A549 (cell line): ENCODE measurements at regions not wholly inside any gene's neighbourhood (a gene's known extent, or its start where the extent isn't known, plus 50 kb on each side); places are given as distances from the start of the nearest gene placed in this dataset.

Experiments
- ATAC-seq, 2 experiments: fragments of 200-7000 bp in 1 of 2; fragments of >200 bp in 1 of 2; cut with Nextera tagmentation in 1 of 2; cut with Tn5 transposase in 1 of 2; 3 replicates each; pipeline versions ENCODE4 v1.8.0 to v1.9.1; 2018 to 2020; ENCODE audit warnings: mild to moderate bottlenecking in 1 of 2, moderate library complexity in 1 of 2
- CTCF ChIA-PET: fragments of 300-600 bp; sonication (Branson Sonifier 250); formaldehyde crosslinking; extraction: SDS; loops from one replicate; lab custom pipeline; 2021; ENCODE audit warnings: antibody characterized with exemption, inconsistent platforms; lab: Yijun Ruan, JAX
- POLR2A ChIA-PET: fragments of 350-600 bp; formaldehyde crosslinking; extraction: SDS; loops from one replicate; lab custom pipeline; 2021; ENCODE audit warnings: antibody characterized with exemption, inconsistent platforms; lab: Yijun Ruan, JAX
- DNase-seq, 2 experiments: peaks; one replicate each; pipeline versions ENCODE4 v3.0.0 to v3.0.0-alpha.2; 2011 to 2016; ENCODE audit warnings: low read depth in 1 of 2, low spot score in 1 of 2
- FAIRE-seq: peaks from 2 replicates; lab custom pipeline; 2011; peaks lifted over from hg19 to GRCh38; lab: Jason Lieb, UNC
- H3K27ac ChIP-seq, 2 experiments: fragments of >200 bp; sonication (Bioruptor Twin); formaldehyde crosslinking; 3 replicates each; pipeline ENCODE4 v1.5.1; 2016 to 2017
- H3K4me1 ChIP-seq: fragments of >200 bp; sonication (Bioruptor Twin); formaldehyde crosslinking; 3 replicates; pipeline ENCODE4 v1.6.1; 2016
- H3K4me2 ChIP-seq: fragments of >200 bp; sonication (Bioruptor Twin); formaldehyde crosslinking; 3 replicates; pipeline ENCODE4 v1.6.1; 2016
- H3K4me3 ChIP-seq: fragments of >200 bp; sonication (Bioruptor Twin); formaldehyde crosslinking; 3 replicates; pipeline ENCODE4 v1.5.1; 2016
- H3K9me3 ChIP-seq: fragments of >200 bp; sonication (Bioruptor Twin); formaldehyde crosslinking; 3 replicates; pipeline ENCODE4 v1.6.1; 2016
- CHD2 ChIP-seq: fragments of 150-350 bp; IDR thresholded peaks from 2 replicates; pipeline ENCODE4 v1.6.1; 2014; ENCODE audit warnings: low read length; ENCODE audit not compliant: partially characterized antibody
- CHD4 ChIP-seq: fragments of 200-600 bp; sonication (generic); IDR thresholded peaks from 2 replicates; pipeline ENCODE4 v1.6.1; 2016; ENCODE audit warnings: antibody characterized with exemption, mild to moderate bottlenecking, borderline replicate concordance
- EHF ChIP-seq: fragments of 250-450 bp; sonication (Bioruptor Pico); IDR thresholded peaks from 2 replicates; pipeline ENCODE4 v1.5.0; 2020; ENCODE audit warnings: mild to moderate bottlenecking
- ESRRA ChIP-seq: fragments of 150-350 bp; IDR thresholded peaks from 2 replicates; pipeline ENCODE4 v1.6.1; 2014; ENCODE audit warnings: mild to moderate bottlenecking, low read length, borderline replicate concordance
- FOSB ChIP-seq: fragments of 250-450 bp; sonication (Bioruptor Pico); IDR thresholded peaks from 2 replicates; pipeline ENCODE4 v1.5.0; 2020; ENCODE audit warnings: mild to moderate bottlenecking, moderate library complexity
- HDAC2 ChIP-seq: fragments of 200-600 bp; sonication (generic); IDR thresholded peaks from 2 replicates; pipeline ENCODE4 v1.6.1; 2016
- HMGXB4 ChIP-seq: fragments of 250-450 bp; sonication (Bioruptor Pico); IDR thresholded peaks from 2 replicates; pipeline ENCODE4 v1.5.0; 2021; ENCODE audit warnings: mild to moderate bottlenecking, moderate library complexity, borderline replicate concordance
- KDM5A ChIP-seq: fragments of 200-600 bp; sonication (generic); IDR thresholded peaks from 2 replicates; pipeline ENCODE4 v1.6.1; 2016; ENCODE audit warnings: antibody characterized with exemption, mild to moderate bottlenecking
- POLR2AphosphoS2 ChIP-seq: conservative IDR thresholded peaks from 2 replicates; pipeline ENCODE4 v1.6.1; 2012; ENCODE audit warnings: low read length, improper control_type of control experiment, inconsistent platforms
- USF2 ChIP-seq: fragments of 450-650 bp; IDR thresholded peaks from 2 replicates; pipeline ENCODE4 v1.6.1; 2014; ENCODE audit warnings: antibody characterized with exemption
- ZFP36 ChIP-seq: fragments of 450-650 bp; IDR thresholded peaks from 2 replicates; pipeline ENCODE4 v1.6.1; 2014; ENCODE audit warnings: borderline replicate concordance; ENCODE audit not compliant: partially characterized antibody
- ZSCAN20 ChIP-seq: fragments of 250-450 bp; sonication (Bioruptor Pico); IDR thresholded peaks from 2 replicates; pipeline ENCODE4 v1.8.0; 2022; ENCODE audit warnings: mild to moderate bottlenecking, moderate library complexity
- WGBS: methylation state at CpG from one replicate; pipeline ENCODE4 v1.1.6; 2017; ENCODE audit errors: missing lambda C conversion rate; 5-methylcytosine and 5-hydroxymethylcytosine counted together
- TF ChIP-seq, protein P1 (sequence below): IDR thresholded peaks from 2 replicates; pipeline ENCODE4 v1.6.1; 2012
- TF ChIP-seq, protein P2 (sequence below): IDR thresholded peaks from 2 replicates; pipeline ENCODE4 v1.6.1; 2012; ENCODE audit warnings: low read depth, borderline replicate concordance
- TF ChIP-seq, protein P3 (sequence below): fragments of >200 bp; sonication (Bioruptor Twin); formaldehyde crosslinking; IDR thresholded peaks from 3 replicates; pipeline ENCODE4 v1.6.1; 2016

GRCh38 chr3:139238281-139239030 lies 105.4 kb upstream of the MRPS22 start:
- no peak for DNase-seq
- POLR2A ChIA-PET, result no interaction called here

GRCh38 chr3:139239550-139239949 lies 104.3 kb upstream of the MRPS22 start:
- no peak overlapping the region for H3K4me3 ChIP-seq
- no peaks in the 10 kb centered on the region for H3K4me1 ChIP-seq
- no peak overlapping the region for H3K4me2 ChIP-seq
- H3K9me3 ChIP-seq, result no peaks in the 10 kb centered on the region
- TF ChIP-seq FOSB (CRISPR knock-in tag) (no peak), CHD2 (no peak)
- TF ChIP-seq, all 56 proteins: peak for 0
- ChIA-PET POLR2A (no interaction called here), CTCF (no interaction called here)
- ATAC-seq, result no peak
- no peak overlapping the region for H3K27ac ChIP-seq
- FAIRE-seq, result no peak
- DNase-seq, result no peak

More at GRCh38 chr3:139238281-139239030, 105.4 kb upstream of the MRPS22 start:
- no peak for FAIRE-seq
- TF ChIP-seq, protein P1, sequence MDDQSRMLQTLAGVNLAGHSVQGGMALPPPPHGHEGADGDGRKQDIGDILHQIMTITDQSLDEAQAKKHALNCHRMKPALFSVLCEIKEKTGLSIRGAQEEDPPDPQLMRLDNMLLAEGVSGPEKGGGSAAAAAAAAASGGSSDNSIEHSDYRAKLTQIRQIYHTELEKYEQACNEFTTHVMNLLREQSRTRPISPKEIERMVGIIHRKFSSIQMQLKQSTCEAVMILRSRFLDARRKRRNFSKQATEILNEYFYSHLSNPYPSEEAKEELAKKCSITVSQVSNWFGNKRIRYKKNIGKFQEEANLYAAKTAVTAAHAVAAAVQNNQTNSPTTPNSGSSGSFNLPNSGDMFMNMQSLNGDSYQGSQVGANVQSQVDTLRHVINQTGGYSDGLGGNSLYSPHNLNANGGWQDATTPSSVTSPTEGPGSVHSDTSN, result no peak
- no peak for TF ChIP-seq CHD4
- TF ChIP-seq, all 56 proteins: peak for 0
- Histone ChIP-seq H3K4me1 (no peaks in the 10 kb centered on the region), H3K4me3 (no peak overlapping the region), H3K27ac (no peak overlapping the region), H3K9me3 (no peaks in the 10 kb centered on the region), H3K4me2 (no peak overlapping the region)
- 63% methylated on average over 11 of the region's 12 CpGs for WGBS
- no peak for ATAC-seq
- CTCF ChIA-PET, result no interaction called here

DNA sequence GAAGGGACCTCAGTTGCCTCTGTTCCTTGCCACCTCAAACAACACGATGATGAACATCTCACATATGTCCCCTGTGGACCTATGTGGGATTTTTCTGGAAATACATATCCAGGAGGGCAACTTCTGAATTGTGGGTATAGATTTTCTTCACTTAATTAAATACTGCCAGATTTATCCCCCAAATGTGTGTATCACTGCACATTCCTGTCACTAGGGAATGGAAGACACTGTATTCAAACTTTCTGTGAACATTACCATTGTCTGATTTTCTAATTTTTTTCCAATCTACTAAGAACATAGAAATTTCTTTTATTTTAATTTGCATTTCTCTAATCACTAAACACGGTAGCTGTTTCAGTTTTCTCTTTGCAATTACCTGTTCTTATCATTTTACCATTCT lies 102.0 kb upstream of the MRPS22 start:
- Histone ChIP-seq H3K9me3 (no peaks in the 10 kb centered on the region), H3K4me2 (no peak overlapping the region), H3K4me3 (no peak overlapping the region), H3K27ac (no peak overlapping the region), H3K4me1 (no peaks in the 10 kb centered on the region)
- DNase-seq, result no peak
- FAIRE-seq, result no peak
- 27% methylated on average over 2 of the region's 2 CpGs for WGBS
- no peak for ATAC-seq
- POLR2A ChIA-PET, result no interaction called here
- TF ChIP-seq, protein P2, sequence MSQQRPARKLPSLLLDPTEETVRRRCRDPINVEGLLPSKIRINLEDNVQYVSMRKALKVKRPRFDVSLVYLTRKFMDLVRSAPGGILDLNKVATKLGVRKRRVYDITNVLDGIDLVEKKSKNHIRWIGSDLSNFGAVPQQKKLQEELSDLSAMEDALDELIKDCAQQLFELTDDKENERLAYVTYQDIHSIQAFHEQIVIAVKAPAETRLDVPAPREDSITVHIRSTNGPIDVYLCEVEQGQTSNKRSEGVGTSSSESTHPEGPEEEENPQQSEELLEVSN, result no peak
- TF ChIP-seq ESRRA (no peak), ZSCAN20 (CRISPR knock-in tag) (no peak), KDM5A (no peak), HDAC2 (no peak), ZFP36 (no peak), HMGXB4 (CRISPR knock-in tag) (no peak), EHF (CRISPR knock-in tag) (no peak), POLR2AphosphoS2 (no peak), USF2 (no peak)
- TF ChIP-seq, protein P3, sequence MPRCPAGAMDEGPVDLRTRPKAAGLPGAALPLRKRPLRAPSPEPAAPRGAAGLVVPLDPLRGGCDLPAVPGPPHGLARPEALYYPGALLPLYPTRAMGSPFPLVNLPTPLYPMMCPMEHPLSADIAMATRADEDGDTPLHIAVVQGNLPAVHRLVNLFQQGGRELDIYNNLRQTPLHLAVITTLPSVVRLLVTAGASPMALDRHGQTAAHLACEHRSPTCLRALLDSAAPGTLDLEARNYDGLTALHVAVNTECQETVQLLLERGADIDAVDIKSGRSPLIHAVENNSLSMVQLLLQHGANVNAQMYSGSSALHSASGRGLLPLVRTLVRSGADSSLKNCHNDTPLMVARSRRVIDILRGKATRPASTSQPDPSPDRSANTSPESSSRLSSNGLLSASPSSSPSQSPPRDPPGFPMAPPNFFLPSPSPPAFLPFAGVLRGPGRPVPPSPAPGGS, result no peak
- TF ChIP-seq, all 56 proteins: peak for 0
- CTCF ChIA-PET, result no interaction called here
